ENCODE measurements at regions not wholly inside any gene's neighbourhood (a gene's known extent, or its start where the extent isn't known, plus 50 kb on each side); places are given as distances from the start of the nearest gene placed in this dataset.

- TF ChIP-seq CTCF (IDR thresholded peaks at IDR 0.05; ENCODE audit: low read depth, low read length): no peak
- TF ChIP-seq, protein P1, sequence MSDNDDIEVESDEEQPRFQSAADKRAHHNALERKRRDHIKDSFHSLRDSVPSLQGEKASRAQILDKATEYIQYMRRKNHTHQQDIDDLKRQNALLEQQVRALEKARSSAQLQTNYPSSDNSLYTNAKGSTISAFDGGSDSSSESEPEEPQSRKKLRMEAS (IDR thresholded peaks at IDR 0.05; ENCODE audit: low read depth, low read length): no peak
- no peak for TF ChIP-seq POLR2A (IDR thresholded peaks at IDR 0.05; ENCODE audit: extremely low read depth, insufficient read length)
These were observed 531.4 kb upstream of the CNTNAP5 start for GRCh38 chr2:123493687-123494086.

All from NB4 (cell line).